ENCODE measurements at regions not wholly inside any gene's neighbourhood (a gene's known extent, or its start where the extent isn't known, plus 50 kb on each side); places are given as distances from the start of the nearest gene placed in this dataset.

- TF ChIP-seq CTCF (IDR thresholded peaks at IDR 0.05; ENCODE audit: insufficient read depth, low read depth, low read length) = no peak
- no peak for TF ChIP-seq EZH2 (IDR thresholded peaks at IDR 0.05; ENCODE audit: insufficient read depth, low read length)
Measured at GRCh38 chr5:88405783-88406182, 137.1 kb upstream of the TMEM161B start.
